ENCODE measurements at regions not wholly inside any gene's neighbourhood (a gene's known extent, or its start where the extent isn't known, plus 50 kb on each side); places are given as distances from the start of the nearest gene placed in this dataset.

DNA sequence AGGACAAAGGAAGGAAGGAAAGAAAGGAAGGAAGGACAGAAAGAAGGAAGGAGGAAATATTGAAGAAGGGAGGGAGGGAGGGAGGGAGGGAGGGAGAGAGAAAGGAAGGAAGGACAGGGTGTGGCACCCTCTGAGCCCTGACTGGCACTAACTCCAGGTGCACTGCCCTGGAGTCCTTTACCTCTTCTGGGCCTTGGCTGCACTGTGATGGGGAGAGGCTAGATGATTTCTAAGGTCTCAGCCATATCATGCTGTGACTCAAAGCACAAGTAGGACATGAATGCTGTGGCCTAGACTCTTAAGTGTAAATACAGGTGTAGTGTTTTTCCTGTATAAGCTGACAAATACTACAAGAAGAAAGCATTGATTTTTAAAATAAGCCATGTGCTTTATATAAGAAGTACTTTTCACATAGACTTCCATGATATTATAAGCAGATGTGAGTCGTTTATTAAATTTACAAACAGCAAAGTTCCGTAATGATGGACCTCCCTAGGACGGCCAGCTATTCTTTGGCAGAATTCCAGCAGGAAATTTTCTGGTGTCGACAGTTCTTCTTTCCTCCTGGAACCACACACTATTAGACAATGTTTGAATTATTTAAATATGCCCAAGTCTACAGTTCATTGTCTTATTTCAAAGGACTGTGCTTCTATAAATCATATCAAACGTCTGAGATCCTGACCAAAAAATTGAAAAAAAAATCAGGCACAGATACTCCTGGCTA, 213.8 kb upstream of the C2CD4B start:
- no peak for DNase-seq

DNA sequence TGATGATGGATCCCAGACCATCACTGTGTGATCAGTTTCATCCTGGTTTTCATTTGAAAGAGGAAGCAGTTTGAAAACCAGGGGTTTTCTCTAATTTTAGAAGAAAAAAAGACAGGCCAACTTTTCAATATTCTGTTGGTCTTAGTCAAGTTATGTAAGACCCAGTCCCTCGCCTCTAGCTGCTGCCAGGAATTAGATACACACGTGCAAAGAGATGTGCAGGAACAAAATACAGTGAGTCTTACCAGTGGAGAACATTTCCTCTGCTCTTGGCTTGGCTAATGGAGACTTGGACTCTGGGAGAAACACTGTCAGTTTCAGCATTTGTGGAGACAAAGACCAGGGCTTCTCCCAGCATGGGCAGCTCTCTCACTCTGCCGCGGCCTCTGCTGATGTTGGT, 214.9 kb upstream of the C2CD4B start:
- DNase-seq, result no peak

DNA sequence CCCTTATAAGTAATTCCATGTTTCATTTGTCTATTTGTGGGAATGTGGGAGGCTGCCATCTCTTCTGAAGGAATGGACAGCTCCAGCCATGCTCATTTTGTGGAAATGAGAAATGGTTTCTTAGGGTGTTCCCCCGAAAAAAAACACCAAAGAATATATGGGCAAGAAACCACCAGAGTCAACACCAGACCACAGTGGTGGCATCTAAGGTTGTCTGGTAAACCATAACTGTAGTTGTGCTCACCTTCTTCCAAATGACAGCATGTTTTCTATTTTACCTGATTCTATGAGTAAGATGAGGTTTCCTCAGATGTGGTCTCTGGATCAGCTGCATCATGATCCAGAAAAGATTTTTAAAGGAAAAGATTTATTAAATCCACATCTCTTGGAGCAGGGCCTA, 217.0 kb upstream of the C2CD4B start:
- no peak for DNase-seq

DNA sequence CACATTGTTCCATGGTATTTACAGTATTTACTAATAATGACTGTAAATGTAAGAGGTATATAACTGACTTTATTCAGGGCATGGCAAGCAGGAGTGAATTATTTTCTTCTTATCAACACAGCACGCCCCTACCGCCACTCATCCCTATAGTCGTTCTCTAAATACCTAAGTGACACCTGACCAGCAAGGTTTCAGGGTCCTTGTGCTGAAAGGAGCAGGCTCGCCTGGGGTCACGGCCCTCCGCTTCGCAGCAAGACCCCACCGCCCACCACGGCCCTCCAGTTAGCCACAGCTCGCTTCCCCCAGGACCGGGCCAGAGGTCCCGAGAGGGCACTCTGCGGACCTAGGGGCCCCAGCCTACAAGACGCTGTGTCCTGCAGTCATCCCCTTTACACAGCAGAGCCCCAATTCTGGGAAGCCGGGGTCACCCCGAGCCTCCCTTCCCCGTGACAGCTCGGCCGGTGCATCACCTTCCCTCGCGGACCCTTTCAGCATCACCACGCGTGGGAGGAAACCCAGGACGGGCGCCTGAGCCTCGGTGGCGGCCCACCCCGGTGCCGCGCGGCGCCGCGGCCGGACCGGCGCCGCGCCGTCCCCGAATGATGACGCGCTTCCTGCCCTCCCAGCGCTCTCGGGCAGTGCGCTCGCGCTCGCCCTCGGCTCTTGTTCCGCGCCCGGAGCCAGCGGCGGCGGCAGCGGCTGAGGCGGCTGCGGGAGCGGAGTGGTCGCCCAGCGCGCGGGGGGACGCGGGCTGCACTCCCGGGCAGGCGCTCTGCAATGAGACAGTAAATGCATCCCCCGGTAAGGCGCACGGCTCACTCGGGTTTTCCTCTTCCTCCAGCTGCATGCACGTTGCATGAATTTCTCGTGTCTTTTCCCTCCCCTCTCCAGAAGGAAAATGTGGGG, 225.1 kb upstream of the C2CD4B start, which contains the start of gene TLN2:
Gene TLN2 (plus strand): TSS at position 666 of the 906 bp plus-strand sequence.
- DNase-seq, result peak in 1 of 2 donors; percentile 70

DNA sequence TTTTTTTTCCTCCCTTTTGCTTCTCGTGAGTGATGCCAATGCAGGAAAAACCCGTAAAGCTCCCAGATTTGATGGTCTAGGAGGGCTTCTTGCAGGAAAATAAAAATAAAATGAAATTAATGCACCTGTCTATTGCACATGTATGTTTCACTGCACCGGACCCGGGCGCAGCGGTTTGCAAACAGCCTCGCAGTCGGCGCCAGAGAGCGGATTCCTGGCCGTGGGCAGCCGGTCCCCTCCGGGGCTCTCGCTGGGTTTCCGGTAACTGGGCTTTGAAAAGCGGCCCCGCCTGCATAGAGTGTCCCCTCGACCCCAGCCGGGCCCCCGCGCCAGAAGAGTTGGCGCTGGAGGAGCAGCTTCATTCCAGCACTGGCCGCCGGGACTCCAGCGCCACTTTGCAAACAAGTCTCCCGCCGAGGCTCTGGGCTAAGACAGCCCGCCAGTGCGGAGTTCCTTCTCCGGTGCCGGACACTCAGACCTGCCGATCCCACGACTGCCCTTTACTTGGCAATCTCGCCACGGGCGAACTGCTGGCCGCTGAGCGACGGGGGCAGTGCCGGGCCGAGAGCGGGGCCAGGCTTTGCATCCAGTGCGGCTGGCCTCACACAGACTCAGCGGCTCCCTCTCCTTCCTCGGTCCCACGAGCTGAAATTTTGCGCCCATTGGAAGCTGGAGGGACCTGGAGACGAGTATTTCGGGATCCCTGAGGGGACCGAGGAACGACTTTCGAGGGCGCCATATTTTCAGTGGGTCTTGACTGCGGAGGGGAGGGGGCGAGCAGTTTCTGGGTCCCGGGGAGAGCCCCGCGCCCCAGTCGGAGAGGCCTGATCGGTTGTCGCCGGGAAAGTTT, 225.9 kb upstream of the C2CD4B start:
- peak in 1 of 2 donors; percentile 22 for DNase-seq

DNA sequence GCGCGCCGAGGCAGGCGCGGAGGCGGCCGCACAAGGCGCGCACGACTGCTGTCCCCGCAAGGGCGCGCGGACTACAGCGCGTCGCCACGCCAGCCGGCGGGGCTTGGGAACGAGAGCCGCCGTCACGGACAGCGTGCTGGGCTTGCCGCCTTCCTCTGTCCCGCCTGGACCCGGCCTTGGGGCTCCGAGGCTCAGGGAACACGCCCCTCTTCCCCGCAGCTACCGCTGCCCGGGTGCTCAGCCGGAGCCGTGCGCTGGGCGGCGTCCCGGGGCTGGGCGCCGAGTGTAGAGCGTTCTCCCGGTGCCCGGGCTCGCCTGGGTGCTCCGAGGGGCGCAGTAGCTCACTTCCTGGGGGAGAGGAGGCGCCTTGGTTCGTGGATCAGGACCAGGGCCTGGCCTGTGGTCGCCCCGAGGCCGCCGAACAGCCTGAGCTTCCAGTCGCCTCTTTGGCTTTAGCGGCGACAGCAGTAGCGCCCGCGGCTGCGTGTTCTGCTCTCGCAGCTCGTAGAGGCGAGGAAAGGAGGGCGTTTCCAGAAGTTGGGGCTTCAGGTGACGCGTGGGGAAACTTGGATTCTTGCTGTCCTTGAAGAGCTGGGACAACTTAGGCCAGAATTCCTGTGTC, 226.7 kb upstream of the C2CD4B start:
- peak in 1 of 2 donors; percentile 20 for DNase-seq

DNA sequence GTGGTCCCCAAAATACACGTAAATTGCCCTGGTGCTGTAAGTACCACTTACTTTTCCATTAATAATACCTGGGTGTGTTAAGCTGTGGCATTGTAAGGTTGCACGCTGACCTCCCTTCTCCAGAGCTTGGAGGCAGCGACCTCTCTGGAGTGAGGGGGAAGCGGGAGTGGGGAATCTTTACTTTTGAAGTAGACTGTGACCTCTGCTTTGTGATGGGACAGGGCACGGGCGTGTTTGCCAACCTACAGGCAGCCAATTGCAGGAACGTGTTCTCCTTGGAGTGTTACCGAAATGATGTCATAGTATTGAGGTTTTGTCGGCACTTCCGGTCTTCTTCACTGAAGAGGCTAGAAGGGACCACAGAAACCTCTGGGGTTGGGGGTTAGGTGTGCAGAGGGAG, 227.3 kb upstream of the C2CD4B start:
- no peak for DNase-seq

DNA sequence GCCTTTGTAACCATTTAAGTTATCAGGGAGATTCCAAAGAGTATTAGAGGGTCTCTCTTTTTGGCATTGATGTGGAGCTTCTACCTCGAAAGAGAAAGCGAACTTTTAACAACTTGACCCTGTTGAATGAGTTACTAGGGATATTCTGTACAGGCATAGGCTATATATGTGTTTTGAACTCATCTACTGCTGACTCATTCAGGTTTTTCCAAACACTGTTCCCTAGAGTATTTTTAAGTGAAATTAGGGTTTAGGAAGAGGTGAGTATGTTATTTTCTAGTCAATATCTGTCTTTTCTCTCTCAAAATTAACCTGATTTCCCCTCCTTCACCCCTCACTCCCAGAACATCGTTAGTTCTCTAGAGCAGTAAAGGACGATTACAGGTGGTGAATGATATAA, 228.1 kb upstream of the C2CD4B start:
- no peak for DNase-seq

DNA sequence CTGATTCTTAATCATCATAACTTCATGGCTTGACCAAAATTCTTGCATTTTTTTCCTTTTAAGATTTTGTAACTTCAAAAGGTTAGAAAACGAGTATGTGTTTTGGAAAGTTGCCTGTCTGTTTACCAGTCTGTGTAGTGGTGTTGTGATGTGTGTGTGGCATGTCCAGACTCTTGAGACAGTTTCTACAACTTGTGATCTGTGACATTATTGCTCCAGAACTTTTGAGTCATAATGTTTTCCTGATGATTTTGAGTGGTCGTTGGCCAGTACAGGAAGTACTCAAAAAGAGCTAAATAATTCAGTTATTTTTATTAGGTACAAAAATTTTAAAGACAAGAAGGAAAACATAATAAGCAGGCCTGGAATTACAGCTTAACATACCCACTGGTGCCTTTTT, 229.0 kb upstream of the C2CD4B start:
- DNase-seq, result no peak

DNA sequence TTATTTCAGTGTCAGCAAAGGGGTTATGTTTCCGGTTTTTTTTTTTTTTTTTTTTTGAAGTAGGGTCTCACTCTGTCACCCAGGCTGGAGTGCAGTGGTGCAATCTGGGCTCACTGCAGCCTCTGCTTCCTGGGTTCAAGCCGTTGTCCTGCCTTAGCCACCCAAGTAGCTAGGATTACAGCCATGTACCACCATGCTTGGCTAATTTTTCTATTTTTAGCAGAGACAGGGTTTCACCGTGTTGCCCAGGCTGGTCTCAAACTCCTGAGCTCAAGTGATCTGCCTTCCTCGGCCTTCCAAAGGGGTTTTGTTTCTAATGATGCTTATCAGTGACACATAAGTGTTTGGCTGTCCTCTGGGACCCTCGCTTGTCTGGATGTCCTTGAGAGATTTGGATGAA, 235.7 kb upstream of the C2CD4B start:
- DNase-seq, result no peak

DNA sequence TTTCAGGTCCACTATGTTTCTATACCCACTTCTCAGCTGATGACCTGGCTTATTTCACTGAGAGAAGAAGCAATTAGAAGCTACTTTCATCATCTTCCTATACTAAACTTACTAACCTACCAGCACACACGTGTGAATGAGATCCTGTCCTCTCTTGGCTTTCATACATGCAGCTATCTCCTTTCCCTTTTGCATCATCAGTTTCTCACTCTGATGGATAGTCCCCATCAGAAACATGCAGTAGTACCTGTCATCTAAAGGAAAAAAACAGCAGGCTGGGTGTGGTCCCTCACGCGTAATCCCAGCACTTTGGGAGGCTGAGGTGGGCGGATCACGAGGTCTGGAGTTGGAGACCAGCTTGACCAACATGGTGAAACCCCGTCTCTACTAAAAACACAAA, 237.6 kb upstream of the C2CD4B start:
- DNase-seq, result no peak

DNA sequence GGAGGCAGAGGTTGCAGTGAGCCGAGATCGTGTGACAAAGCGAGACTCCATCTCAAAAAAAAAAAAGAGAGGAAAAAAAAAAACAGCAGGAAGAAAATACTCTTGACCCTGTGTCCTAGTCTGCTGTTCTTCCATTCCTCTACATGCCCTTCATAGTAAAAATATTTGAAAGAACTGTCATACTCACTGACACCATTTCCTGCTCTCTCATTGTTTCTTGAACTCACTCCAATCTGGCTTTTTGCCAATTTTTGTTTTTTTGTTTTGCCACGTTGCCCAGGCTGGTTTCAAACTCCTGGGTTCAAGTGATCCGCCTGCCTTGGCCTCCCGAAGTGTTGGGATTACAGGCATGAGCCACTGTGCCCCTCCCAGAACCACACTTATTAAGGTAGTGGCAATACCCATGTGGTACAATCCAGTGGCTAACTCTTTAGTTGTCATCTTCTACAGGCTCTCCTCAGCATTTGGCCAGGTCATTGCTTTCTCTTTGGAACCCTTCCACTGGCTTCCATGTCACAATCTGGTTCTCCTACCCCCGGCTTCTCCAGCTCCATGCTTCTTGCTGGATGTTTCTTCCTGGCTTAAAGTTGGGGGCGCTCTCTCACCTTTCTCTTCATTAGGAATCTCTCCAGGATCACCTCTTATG, 238.2 kb upstream of the C2CD4B start:
- no peak for DNase-seq

DNA sequence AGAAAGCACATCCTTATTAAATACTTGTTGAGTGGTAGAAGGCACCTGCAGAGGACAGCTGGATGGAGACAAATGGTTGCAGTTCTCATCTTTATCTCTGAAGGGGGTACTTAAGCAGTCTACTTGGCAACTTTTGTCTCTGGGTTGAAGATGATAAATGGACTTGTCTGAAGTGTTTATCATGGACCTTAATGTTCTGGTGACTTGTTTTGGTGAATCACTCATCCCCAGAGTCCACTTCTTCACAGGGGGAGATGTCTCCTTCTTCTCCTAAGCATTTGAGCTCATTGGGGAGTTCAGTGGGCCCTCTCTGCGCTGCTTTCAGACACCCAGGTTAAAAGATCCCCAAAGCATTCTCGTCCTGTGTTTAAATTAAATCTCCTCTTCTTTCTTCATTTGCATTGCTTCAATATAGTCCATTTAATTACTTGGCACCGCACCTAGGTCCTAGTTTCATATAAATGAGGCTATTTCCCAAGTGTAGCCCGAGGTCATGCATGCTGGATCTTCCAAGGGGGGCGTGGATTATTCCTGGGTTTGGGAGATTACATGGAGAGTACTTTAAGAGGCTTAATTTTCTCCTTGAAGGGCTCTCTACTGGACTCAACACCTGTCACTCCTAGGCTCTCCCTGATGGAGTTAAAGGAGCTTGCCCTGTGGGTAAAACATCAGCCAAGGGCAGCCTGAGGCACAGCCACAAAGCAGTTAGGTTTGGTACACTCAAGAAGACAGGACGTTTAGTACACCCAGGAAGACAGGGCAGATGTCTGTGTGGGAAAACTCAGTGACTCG, 239.3 kb upstream of the C2CD4B start:
- DNase-seq, result no peak

DNA sequence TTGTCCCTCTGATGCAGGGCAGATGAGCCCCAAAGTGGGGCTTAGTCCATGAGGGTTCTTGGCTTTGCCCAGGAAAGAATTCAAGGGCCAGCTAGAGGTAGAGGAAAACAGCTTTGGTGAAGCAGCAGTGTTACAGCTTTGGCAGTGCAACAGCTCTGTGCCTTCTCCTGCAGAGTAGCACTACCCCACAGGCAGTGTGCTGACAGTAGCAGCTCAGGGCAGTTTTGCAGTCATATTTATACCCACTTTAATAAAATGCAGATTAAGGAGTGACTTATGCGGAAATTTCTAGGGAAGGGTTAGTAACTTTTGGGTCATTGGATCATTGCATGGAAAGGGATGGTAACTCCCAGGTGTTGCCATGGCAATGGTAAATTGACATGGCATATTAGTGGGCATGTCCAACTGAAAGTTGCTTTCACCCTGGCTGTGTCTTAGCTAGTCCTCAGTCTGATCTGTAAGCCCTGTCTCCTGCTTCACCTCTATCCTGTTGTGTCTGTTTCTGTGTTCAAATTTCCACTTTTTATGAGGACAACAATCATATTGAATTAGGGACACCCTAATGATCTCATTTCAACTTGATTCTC, 241.3 kb upstream of the C2CD4B start:
- no peak for DNase-seq

DNA sequence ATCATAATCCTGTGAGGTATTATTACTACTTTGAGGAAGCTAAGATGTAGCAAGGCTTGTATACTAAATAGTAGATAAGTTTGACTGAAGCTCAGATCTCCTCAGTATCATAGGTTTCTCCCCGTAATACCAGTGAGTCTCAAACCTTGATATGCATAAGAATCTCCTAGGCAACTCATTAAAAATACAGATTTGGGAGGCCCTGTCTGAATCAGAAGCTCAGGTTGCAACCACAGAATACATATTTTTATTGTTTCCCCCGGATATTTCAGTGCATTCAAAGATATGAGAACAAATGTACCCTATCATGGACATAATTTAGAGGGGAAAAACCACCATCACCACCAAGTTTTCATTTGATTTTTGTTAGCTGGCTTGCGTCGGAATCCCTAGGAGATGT, 242.1 kb upstream of the C2CD4B start:
- no peak for DNase-seq

DNA sequence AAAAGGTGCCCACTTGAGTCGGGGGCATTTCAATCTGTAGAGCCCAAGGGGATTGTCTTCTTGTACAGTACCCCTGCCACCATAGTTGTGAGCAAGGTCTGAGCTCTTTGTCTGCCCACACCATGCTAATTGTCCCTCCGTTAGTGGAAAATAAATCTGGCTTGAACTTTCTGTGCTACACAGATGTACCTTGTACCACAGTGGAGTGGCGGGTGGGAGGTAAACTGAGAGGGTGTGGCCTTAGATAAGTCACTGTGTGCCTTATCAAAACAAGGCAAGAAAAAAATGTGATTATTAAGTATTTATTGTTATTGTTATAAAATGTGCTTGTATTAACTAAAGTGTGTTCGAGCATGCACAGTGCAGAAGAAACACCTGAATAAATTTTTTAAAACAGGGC, 242.9 kb upstream of the C2CD4B start:
- no peak for DNase-seq

DNA sequence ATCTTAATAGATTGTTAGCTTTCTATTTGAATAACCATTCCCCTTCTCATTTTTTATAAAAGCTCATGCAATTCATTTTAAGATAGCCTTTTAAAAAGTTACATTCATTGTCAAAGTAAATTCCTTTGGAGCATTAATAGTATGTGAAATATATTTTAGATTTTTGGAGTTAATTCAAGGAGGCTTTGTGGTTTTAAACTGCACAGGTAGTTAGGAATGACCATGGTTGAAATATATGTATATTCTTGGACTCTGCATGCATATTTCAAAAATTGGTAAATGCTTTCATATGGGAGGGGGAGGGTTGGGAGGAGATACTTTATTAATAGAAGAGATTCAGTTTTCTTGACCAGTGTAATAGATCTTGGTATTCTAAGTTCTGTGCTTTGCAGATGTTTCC, 244.4 kb upstream of the C2CD4B start:
- DNase-seq, result no peak

DNA sequence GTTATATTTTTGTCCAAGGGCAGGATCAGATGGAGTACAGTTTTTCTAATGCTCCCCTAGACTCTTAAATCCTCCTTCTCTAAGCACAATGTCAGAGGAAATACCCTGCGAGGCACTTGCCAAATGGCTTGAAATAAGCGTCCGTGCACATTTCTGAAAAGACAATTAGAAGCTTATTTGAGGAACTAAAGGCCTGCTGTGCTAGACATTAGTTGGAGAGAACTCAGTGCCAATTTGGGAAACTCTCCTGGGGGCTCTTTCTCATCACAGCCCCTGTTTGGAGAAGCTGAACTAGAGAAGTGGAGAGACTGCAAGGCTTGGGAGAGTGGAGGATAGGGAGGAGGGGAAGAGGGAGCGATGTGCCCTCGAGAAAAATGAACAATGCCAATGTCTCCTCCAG, 247.6 kb upstream of the C2CD4B start:
- DNase-seq, result no peak

DNA sequence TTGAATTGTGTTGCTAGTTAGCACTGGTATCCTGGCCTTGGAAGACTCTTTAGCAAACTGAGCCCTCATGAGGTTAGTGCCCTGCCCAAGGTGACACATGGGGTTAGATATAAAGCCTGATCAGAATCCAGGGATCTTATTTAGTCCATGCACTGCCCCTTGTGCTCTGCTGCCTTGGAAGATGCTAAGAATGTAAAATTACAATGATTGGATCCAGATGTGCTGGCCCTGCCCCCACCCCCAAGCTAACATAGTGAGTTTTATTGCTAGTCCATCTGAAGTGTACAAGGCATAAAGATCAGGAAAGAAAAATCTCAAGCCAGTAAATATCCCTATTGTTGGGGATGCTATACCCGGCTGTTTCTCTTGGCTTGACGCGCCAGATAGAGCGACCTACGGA, 248.1 kb upstream of the C2CD4B start:
- no peak for DNase-seq

DNA sequence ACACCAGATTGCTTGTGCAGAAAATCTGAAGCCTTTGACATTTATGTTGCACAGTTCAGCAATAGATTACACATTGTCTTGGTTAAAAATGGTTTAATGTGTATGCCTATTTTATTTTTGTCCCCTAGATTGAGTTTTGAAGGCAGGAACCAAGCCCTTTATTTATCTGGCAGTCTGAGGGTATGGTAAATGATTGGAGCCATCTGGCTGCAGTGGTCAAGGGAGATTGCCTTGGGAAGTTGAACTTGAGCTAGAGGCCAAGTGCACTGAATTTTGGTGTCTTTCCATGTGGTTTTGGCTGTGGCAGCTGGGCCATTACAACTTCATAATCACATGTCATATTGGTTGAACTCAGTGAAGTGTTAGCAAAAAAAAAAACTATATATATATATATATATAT, 248.7 kb upstream of the C2CD4B start:
- no peak for DNase-seq

DNA sequence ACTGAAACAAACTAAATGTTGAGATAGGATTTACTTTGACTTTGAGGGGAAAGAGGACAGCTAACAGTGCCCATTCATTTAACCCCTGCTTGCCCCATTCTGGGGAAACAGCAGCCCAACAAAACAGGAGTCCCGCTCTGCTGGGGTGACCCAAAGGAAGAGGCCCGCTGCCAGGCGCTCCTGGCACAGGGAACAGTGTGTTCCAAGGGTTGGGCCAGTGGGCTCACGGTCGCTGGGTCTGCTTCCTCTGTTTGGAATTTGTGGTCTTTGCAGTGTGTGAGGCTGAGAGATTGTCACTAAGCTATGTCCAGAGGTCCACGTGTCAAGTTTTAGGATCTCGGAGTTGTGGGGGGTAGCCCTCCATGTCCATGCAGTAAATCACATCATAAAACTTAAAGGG, 250.4 kb upstream of the C2CD4B start:
- DNase-seq, result no peak

Data from bone marrow (tissue), 2 donors.